GM12892 (cell line): ENCODE measurements at regions not wholly inside any gene's neighbourhood (a gene's known extent, or its start where the extent isn't known, plus 50 kb on each side); places are given as distances from the start of the nearest gene placed in this dataset.
"Not testable (repeated sequence)": the region's sequence is repeated elsewhere in the genome, so short reads cannot be mapped to it uniquely, and the experiment has no call there.

Experiments
- POLR2AphosphoS5 ChIP-seq: IDR thresholded peaks from 2 replicates; pipeline ENCODE4 v1.6.1; 2011; ENCODE audit warnings: low read depth, low read length, control low read depth
- TAF1 ChIP-seq: IDR thresholded peaks from 2 replicates; pipeline ENCODE4 v1.6.1; 2011; ENCODE audit warnings: low read depth, mild to moderate bottlenecking, control low read depth, low read length, borderline replicate concordance

DNA sequence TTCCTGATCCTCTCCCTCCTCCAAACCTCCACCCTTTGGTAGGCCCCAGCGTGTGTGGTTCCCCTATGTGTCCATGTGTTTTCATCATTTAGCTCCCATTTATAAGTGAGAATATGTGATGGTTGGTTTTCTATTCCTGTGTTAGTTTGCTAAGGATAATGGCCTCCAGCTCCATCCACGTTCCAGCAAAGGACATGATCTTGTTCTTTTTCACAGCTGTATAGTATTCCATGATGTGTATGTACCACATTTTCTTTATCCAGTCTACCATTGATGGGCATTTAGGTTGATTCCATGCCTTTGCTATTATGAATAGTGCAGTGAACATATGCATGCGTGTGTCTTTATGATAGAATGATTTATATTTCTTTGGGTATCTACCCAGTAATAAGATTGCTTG, 420.7 kb downstream of the MIAT start:
- TF ChIP-seq TAF1, POLR2AphosphoS5: not testable (repeated sequence)
